ENCODE measurements at regions not wholly inside any gene's neighbourhood (a gene's known extent, or its start where the extent isn't known, plus 50 kb on each side); places are given as distances from the start of the nearest gene placed in this dataset.
"Not testable (repeated sequence)": the region's sequence is repeated elsewhere in the genome, so short reads cannot be mapped to it uniquely, and the experiment has no call there.

- DNase-seq = no peak
Observed at GRCh38 chr5:104326966-104327365, 764.4 kb upstream of the NUDT12 start.

GRCh38 chr5:104325356-104325755 lies 762.8 kb upstream of the NUDT12 start:
- DNase-seq = no peak

DNA sequence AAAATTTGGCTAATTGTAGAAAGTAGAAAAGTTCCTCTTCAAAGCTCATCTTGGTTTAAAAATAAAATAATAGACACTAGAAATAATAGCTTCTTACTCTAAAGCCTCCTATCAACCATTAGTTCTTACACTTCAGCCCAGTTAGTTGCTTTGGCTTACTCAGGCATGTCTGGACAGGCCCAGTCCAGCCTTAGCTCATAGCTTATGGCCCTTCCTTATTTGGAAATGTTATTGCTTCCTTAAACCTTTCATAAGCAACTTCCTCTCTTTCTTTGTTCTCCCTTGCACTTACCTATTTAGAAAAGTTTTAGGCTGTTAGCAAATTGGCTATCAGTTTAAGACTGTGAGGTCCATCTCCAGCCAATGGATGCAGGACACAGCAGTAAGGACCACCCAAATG lies 754.1 kb upstream of the NUDT12 start:
- DNase-seq = not testable (repeated sequence)

GRCh38 chr5:104312481-104312880 lies 749.9 kb upstream of the NUDT12 start:
- no peak for DNase-seq

DNA sequence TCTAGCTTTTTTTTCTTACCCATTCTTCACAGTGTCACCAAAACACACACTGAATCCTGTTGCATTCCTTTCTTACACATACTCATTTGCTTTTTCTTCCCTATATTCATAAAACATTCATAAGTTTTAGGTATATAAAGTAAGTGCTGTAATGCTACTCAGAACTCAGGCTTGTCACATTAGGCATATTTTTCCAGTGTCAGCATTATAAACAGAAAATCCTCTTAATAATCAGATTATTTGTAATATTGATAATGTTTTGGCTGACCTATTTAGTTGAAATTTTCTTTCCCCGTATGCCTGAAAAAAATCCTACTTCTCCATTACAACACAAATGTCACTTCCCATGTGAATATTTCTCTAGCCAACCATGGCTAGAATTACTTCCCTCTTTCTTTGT lies 743.0 kb upstream of the NUDT12 start:
- DNase-seq = no peak

DNA sequence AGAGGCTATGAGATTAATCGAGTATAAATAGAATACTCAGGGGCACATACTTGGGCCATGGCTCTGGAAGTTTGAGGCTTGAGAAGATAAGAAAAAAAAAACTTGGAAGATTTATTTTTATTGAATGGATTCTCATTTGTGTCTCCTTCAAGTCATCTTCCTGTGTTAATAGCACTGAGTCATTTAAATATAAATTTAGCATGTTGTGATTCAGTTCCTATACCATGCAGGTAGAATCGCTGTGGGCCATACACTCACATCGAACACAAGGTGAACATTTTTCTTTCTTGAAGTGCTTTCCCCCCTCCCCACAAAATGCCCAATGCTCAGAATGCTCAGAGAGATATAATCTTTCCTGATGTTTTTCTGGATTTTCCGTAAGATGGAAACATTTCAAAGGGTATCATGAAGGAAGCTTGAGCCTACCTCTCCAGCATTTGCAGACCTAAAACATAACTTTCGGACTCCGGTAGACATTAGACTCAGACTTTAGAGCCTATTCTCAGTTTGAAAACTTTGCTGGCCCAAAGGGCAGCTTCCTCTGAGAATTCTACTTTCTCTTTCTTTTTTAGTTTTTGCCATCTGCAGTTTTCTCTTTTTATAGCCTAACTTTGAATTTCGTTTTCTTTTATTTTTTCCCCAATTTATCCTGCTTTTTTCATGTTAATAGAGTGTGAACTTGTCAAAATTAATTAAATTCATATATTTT lies 737.6 kb upstream of the NUDT12 start:
- no peak for DNase-seq

GRCh38 chr5:104298518-104298917 lies 735.9 kb upstream of the NUDT12 start:
- DNase-seq = no peak

GRCh38 chr5:104297076-104297475 lies 734.5 kb upstream of the NUDT12 start:
- DNase-seq = no peak

GRCh38 chr5:104295991-104296390 lies 733.4 kb upstream of the NUDT12 start:
- DNase-seq = no peak

DNA sequence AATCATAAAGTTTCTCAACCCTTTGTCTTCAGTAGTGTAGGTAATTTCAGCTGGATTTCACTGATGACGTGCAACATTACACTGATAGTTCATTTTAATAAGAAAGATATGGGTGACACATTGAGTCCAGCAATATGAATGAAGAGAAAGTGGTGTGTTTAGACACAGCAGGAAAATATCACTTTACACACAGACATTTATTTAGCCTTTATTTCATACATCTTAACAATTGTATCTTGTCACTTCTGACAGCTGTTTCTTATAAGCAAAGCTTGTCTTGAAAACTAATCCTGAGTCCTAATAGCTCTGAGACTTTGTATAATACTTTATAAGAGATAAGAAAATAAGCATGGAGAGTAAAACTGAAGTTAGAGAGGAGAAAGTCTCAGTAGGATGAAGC lies 720.5 kb upstream of the NUDT12 start:
- DNase-seq = no peak

DNA sequence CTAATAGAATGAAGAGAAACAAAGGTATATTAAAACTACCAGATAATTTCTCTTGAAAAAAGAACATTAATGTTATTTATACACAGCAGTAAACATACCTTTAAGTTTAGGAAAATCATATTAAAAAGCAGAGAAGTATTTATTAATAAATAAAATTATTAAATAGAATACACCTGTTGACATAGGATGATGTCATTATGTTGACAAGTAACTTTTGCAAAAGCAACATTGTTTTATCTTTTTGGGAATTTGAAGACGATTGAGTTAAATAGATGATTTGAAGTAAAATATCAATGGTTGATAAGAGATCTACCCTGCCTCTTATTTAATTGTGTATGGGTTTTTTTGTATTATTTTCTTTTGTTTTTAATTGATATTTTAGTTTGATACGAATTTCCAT lies 711.1 kb upstream of the NUDT12 start:
- no peak for DNase-seq

DNA sequence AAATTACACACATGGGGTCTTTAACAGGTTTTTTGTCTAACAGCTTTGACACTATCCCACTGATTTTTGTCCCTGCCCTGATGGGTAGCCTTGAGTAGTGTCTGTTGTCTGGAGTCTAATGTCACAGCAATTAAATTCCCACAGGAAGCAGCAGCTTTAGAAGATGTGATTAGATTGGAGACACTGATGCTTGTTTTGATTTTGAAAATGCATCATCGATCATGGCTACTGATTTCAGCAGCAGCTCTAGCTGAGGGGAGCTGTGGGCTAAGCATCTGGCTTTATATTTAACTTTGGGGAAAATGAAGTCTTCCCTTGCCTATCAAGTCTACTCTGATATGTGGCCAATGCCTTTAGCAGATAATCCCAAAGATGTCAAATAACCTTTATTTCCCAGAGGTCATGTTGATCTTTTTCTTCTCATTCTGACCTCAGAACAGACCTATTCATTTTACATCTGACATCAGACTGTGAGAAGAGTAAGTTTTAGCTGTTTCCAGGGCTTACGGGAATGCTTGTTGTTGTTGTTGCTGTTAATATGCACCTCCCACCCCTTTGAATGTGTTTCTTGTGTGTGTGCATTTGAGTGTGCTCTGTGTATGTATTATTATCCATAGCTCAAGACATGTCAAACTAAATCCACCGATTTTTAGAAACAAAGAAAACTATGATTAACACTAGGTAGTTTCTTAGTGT lies 704.9 kb upstream of the NUDT12 start:
- no peak for DNase-seq

GRCh38 chr5:104266161-104266560 lies 703.6 kb upstream of the NUDT12 start:
- DNase-seq = no peak

- no peak for DNase-seq
Observed at GRCh38 chr5:104265531-104266140, 703.0 kb upstream of the NUDT12 start.

DNA sequence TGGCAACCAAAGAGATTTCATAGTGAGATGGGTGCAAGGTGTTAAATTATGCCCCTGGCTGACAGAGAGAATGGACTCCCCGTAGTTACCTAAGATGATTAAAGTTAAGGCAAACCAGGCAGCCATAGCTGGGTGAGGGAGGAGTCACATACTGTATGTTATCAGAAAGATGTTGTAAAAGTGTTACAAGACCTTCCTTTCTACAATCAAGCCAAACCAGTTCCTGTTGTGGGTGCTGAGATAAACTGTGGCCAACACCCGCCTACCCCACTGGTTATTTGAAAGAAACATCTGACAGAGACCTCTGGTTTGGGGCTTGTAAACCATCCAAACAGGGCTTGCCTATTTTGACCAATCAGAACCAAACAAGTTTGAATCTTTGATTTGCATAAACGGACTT lies 684.7 kb upstream of the NUDT12 start:
- DNase-seq = no peak

- no peak for DNase-seq
Observed at GRCh38 chr5:104241046-104241445, 678.5 kb upstream of the NUDT12 start.

DNA sequence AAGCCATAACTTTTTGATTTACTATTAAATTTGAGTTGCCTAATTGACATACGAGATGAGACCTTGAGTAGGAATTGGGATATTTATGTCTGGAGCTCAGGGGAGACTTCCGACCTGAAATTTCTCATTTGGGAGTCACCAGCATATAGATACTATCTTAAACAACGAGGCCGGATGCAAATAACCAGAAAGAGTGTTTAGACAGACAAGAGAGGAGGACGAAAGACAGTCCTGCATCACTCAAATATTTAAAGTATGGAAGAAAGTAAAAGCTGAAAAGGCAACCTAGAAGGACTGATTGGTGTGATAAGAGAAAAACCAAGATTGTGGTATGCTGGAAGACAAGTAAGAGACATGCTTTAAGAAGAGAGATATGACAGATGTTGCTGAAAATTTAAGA lies 675.0 kb upstream of the NUDT12 start:
- DNase-seq = no peak

- DNase-seq = no peak
Observed at GRCh38 chr5:104223885-104224773, 661.5 kb upstream of the NUDT12 start.

DNA sequence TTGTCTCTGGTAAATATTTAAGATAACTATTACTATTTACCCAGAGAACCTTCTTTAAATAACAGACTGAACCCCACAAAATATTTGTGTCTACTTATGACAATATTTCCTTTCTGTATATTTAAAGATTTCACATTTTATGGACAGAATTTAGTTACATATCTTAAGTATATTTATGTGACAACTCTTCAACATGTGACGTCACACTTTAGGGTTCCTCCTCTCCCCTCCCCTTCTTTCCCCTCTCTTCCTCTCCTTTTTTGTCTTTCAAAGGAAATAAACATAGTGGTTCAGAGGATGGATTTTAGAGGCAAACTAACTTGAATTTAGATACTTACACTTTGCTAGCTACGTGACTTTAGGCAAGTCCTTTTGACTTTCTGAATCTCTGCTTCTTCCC lies 655.6 kb upstream of the NUDT12 start:
- DNase-seq = no peak

DNA sequence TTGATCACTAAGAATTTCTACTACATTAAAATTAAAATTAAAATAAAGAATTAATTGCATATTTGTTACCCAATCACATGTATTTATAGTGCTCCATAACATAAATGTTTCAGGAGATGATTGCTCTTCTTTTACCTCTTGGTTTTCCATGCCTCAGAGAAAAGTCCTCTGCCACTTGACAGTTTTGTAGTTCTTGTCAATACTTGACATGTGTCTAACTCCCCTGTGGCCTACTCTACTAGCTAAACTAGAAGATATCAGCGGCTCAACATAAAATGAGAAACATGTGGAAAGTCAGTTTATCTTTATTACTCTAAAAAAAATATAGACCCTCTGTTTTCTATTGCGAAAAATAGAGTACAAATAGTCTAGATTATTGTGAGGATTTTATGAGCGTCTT lies 650.6 kb upstream of the NUDT12 start:
- no peak for DNase-seq

DNA sequence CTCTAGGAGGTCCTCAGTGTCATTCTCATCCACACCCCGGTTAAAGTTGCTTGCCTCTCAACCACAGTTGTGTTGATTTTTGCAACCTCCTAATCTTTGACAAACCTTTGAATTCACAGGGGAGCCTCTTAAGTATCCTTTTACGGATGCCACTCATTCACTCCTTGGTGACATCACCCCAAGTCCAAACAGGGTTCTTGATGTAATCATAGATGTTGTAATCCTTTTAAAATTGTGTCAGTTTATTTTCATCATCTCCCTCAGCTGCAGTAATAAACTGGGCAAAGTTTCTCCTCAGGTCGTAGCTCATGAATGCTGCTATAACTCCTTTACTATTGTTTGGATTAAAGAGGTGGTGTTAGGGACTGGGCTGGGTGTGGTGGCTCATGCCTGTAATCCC lies 637.2 kb upstream of the NUDT12 start:
- no peak for DNase-seq

- DNase-seq = no peak
Observed at GRCh38 chr5:104198156-104198555, 635.6 kb upstream of the NUDT12 start.

GRCh38 chr5:104189909-104190308 lies 627.3 kb upstream of the NUDT12 start:
- DNase-seq = no peak

Data from CD4-positive, alpha-beta T cell treated with Interleukin-4 for 4 hours (primary cell).